ENCODE measurements at regions not wholly inside any gene's neighbourhood (a gene's known extent, or its start where the extent isn't known, plus 50 kb on each side); places are given as distances from the start of the nearest gene placed in this dataset.
"Not testable (repeated sequence)": the region's sequence is repeated elsewhere in the genome, so short reads cannot be mapped to it uniquely, and the experiment has no call there.

GRCh38 chr12:131274061-131274460 is 320.4 kb downstream of the ADGRD1 start:
- DNase-seq (ENCODE audit: low read depth in 2 of 2) = no peak

GRCh38 chr12:131274906-131275305 is 321.2 kb downstream of the ADGRD1 start:
- DNase-seq (ENCODE audit: low read depth in 2 of 2) = no peak

GRCh38 chr12:131275824-131276223 is 322.1 kb downstream of the ADGRD1 start:
- DNase-seq (ENCODE audit: low read depth in 2 of 2) = no peak

- no peak for DNase-seq (ENCODE audit: low read depth in 2 of 2)
These were observed 322.9 kb downstream of the ADGRD1 start for GRCh38 chr12:131276501-131277185.

- DNase-seq (ENCODE audit: low read depth in 2 of 2) = not testable (repeated sequence)
These were observed 323.7 kb downstream of the ADGRD1 start for GRCh38 chr12:131277186-131278091.

- DNase-seq (ENCODE audit: low read depth in 2 of 2) = not testable (repeated sequence)
These were observed 324.9 kb downstream of the ADGRD1 start for GRCh38 chr12:131278451-131279115.

GRCh38 chr12:131279281-131279921 is 325.7 kb downstream of the ADGRD1 start:
- no peak for DNase-seq (ENCODE audit: low read depth in 2 of 2)

- DNase-seq (ENCODE audit: low read depth in 2 of 2) = no peak
These were observed 326.7 kb downstream of the ADGRD1 start for GRCh38 chr12:131280426-131280825.

- no peak for DNase-seq (ENCODE audit: low read depth in 2 of 2)
These were observed 327.3 kb downstream of the ADGRD1 start for GRCh38 chr12:131281016-131281415.

- DNase-seq (ENCODE audit: low read depth in 2 of 2) = no peak
These were observed 328.8 kb downstream of the ADGRD1 start for GRCh38 chr12:131282292-131283080.

- DNase-seq (ENCODE audit: low read depth in 2 of 2) = no peak
These were observed 329.6 kb downstream of the ADGRD1 start for GRCh38 chr12:131283191-131283861.

- DNase-seq (ENCODE audit: low read depth in 2 of 2) = not testable (repeated sequence)
These were observed 330.4 kb downstream of the ADGRD1 start for GRCh38 chr12:131283862-131284825.

- DNase-seq (ENCODE audit: low read depth in 2 of 2) = not testable (repeated sequence)
These were observed 331.5 kb downstream of the ADGRD1 start for GRCh38 chr12:131284954-131285904.

GRCh38 chr12:131285905-131286295 is 332.2 kb downstream of the ADGRD1 start:
- DNase-seq (ENCODE audit: low read depth in 2 of 2) = not testable (repeated sequence)

- DNase-seq (ENCODE audit: low read depth in 2 of 2) = not testable (repeated sequence)
These were observed 332.6 kb downstream of the ADGRD1 start for GRCh38 chr12:131286301-131286700.

GRCh38 chr12:131287015-131287937 is 333.6 kb downstream of the ADGRD1 start:
- DNase-seq (ENCODE audit: low read depth in 2 of 2) = no peak
